Tibial artery (tissue), 4 donors: ENCODE measurements at regions not wholly inside any gene's neighbourhood (a gene's known extent, or its start where the extent isn't known, plus 50 kb on each side); places are given as distances from the start of the nearest gene placed in this dataset.
"Not testable (repeated sequence)": the region's sequence is repeated elsewhere in the genome, so short reads cannot be mapped to it uniquely, and the experiment has no call there.

Experiments used
- DNase-seq, 2 donors: peaks; one replicate each; pipeline ENCODE4 v3.0.0-alpha.2; 2019
- H3K27ac ChIP-seq, 2 donors: fragments of 200-600 bp; sonication (generic) in 1 of 2; 1 replicate in 1 of 2; 2 replicates in 1 of 2; pipeline ENCODE4 v1.5.1; 2018 to 2019; ENCODE audit warnings: mild to moderate bottlenecking in 1 of 2
- H3K27me3 ChIP-seq, 2 donors: fragments of 200-600 bp; sonication (generic) in 1 of 2; one replicate each; pipeline versions ENCODE4 v1.5.1 to v1.6.0; 2016 to 2019
- H3K36me3 ChIP-seq, 3 donors: fragments of 200-600 bp; sonication (generic) in 2 of 3; one replicate each; pipeline ENCODE4 v1.5.1; 2016 to 2019; ENCODE audit warnings: mild to moderate bottlenecking in 2 of 3
- H3K4me1 ChIP-seq, 4 donors: fragments of 200-600 bp; sonication (generic) in 2 of 4; 1 replicate in 3 of 4; 2 replicates in 1 of 4; pipeline ENCODE4 v1.5.1; 2016 to 2019
- H3K4me3 ChIP-seq, 2 donors: fragments of 200-600 bp; sonication (generic) in 1 of 2; 1 replicate in 1 of 2; 2 replicates in 1 of 2; pipeline ENCODE4 v1.5.1; 2018 to 2019; ENCODE audit warnings: mild to moderate bottlenecking in 2 of 2
- H3K9me3 ChIP-seq, 3 donors: fragments of 200-600 bp; sonication (generic) in 1 of 3; one replicate each; pipeline ENCODE4 v1.5.1; 2016 to 2019
- intact Hi-C: fragments of 100-400 bp; cut with DNase I; formaldehyde crosslinking; loops from one replicate; pipeline ENCODE4 v1.15.0; 2023; ENCODE audit warnings: low total_unique reads
- TF ChIP-seq, protein P1 (sequence below), 2 experiments: fragments of 200-600 bp in 1 of 2; fragments of 450-650 bp in 1 of 2; IDR thresholded peaks; one replicate each; pipeline ENCODE4 v1.5.1; 2017 to 2019; ENCODE audit warnings: antibody characterized with exemption in 2 of 2, mild to moderate bottlenecking in 1 of 2, moderate library complexity in 1 of 2

GRCh38 chr5:34554641-34555040 lies 101.5 kb upstream of the RAI14 start:
- intact Hi-C loops, result no loop called here
- Histone ChIP-seq H3K27ac (no peak overlapping the region), H3K4me3 (no peak overlapping the region), H3K4me1 (peaks cover 0 to 34% (median 7%) of the 10 kb centered on the region in 4 donors), H3K9me3 (no peaks in the 10 kb centered on the region), H3K36me3 (no peaks in the 10 kb centered on the region), H3K27me3 (no peaks in the 10 kb centered on the region)
- TF ChIP-seq, protein P1, sequence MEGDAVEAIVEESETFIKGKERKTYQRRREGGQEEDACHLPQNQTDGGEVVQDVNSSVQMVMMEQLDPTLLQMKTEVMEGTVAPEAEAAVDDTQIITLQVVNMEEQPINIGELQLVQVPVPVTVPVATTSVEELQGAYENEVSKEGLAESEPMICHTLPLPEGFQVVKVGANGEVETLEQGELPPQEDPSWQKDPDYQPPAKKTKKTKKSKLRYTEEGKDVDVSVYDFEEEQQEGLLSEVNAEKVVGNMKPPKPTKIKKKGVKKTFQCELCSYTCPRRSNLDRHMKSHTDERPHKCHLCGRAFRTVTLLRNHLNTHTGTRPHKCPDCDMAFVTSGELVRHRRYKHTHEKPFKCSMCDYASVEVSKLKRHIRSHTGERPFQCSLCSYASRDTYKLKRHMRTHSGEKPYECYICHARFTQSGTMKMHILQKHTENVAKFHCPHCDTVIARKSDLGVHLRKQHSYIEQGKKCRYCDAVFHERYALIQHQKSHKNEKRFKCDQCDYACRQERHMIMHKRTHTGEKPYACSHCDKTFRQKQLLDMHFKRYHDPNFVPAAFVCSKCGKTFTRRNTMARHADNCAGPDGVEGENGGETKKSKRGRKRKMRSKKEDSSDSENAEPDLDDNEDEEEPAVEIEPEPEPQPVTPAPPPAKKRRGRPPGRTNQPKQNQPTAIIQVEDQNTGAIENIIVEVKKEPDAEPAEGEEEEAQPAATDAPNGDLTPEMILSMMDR (IDR thresholded peaks at IDR 0.05), result no peak
- DNase-seq, result no peak

GRCh38 chr5:34555699-34556508 lies 100.2 kb upstream of the RAI14 start:
- no peaks in the 10 kb centered on the region for H3K36me3 ChIP-seq
- DNase-seq, result no peak
- H3K4me3 ChIP-seq, result no peak overlapping the region
- no peaks in the 10 kb centered on the region for H3K9me3 ChIP-seq
- H3K27me3 ChIP-seq, result no peaks in the 10 kb centered on the region
- no peak overlapping the region for H3K27ac ChIP-seq
- intact Hi-C loops, result no loop called here
- TF ChIP-seq, protein P1 (IDR thresholded peaks at IDR 0.05), result no peak
- H3K4me1 ChIP-seq, result peaks cover 0 to 34% (median 5%) of the 10 kb centered on the region in 4 donors

DNA sequence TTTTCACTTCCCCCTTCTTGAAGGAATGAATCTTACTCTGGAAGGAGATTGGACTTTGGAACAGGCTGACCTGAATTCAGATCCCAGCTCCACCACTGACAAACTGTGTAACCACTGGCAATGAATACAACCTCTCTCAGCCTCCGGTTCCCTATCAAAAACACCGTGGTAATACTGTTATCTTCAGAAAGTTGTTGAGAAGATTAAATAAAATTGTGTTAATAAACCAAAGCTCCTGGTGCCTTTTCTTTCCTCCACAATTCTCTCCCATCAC lies 99.7 kb upstream of the RAI14 start:
- H3K36me3 ChIP-seq, result no peaks in the 10 kb centered on the region
- H3K4me1 ChIP-seq, result peaks cover 0 to 34% (median 5%) of the 10 kb centered on the region in 4 donors
- no peaks in the 10 kb centered on the region for H3K27me3 ChIP-seq
- intact Hi-C loops, result no loop called here
- DNase-seq, result no peak
- TF ChIP-seq, protein P1 (IDR thresholded peaks at IDR 0.05), result no peak
- H3K27ac ChIP-seq, result no peak overlapping the region
- no peaks in the 10 kb centered on the region for H3K9me3 ChIP-seq
- no peak overlapping the region for H3K4me3 ChIP-seq

GRCh38 chr5:34561581-34561980 lies 94.5 kb upstream of the RAI14 start:
- H3K27me3 ChIP-seq, H3K36me3 ChIP-seq, H3K4me3 ChIP-seq, H3K9me3 ChIP-seq, H3K27ac ChIP-seq, DNase-seq, intact Hi-C loops: not testable (repeated sequence)
- H3K4me1 ChIP-seq, result peaks cover 0 to 18% (median 11%) of the 10 kb centered on the region in 4 donors

DNA sequence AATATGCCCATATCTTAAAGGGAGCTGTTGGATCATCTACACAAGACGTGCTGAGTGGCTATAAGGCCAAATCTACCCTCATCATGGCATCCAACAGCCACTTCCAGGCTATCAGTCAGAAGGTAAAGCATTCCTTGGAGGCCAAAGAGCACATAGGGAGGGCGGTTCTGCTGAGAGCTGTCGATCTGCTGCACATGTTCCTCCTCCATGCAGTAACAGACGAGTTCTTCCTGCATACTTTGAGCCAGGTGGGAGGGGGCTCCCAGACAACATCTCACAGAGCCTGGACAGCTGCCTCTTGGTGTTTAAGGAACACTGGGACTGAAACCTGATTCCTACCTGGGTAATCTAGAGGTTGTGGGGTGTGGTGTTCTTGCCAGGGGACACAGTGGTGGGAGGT lies 93.3 kb upstream of the RAI14 start:
- Histone ChIP-seq H3K4me3 (no peak overlapping the region), H3K9me3 (no peaks in the 10 kb centered on the region), H3K4me1 (peaks cover 0 to 18% (median 11%) of the 10 kb centered on the region in 4 donors), H3K27me3 (no peaks in the 10 kb centered on the region), H3K27ac (no peak overlapping the region), H3K36me3 (no peaks in the 10 kb centered on the region)
- no peak for DNase-seq
- TF ChIP-seq, protein P1 (IDR thresholded peaks at IDR 0.05), result no peak
- intact Hi-C loops, result no loop called here

DNA sequence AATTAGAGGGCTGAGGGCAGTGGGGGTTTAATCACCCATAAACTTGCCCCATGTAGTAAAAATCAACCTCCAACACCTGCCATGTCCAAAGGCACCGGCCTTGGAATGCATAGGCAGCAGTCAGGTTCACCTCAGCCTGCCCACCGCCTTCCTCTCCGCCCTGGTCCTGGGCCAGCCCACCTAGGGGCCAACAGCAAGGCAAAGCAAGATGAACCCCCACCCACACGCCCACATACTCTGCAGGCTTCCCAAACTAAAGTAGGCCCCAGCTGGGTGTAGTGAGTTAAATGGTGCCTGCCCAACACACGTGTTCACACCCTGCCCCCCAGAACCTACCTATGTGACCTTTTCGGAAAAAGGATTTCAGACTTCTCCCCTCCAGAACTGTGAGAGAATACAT lies 92.9 kb upstream of the RAI14 start:
- no peak for DNase-seq
- TF ChIP-seq, protein P1 (IDR thresholded peaks at IDR 0.05), result no peak
- H3K9me3 ChIP-seq, result no peaks in the 10 kb centered on the region
- H3K36me3 ChIP-seq, result no peaks in the 10 kb centered on the region
- H3K27ac ChIP-seq, result peak overlapping the region; percentile 60 to 64
- intact Hi-C loops, result no loop called here
- H3K4me1 ChIP-seq, result peaks cover 0 to 18% (median 11%) of the 10 kb centered on the region in 4 donors
- H3K4me3 ChIP-seq, result no peak overlapping the region
- no peaks in the 10 kb centered on the region for H3K27me3 ChIP-seq
